ENCODE measurements at regions not wholly inside any gene's neighbourhood (a gene's known extent, or its start where the extent isn't known, plus 50 kb on each side); places are given as distances from the start of the nearest gene placed in this dataset.

DNA sequence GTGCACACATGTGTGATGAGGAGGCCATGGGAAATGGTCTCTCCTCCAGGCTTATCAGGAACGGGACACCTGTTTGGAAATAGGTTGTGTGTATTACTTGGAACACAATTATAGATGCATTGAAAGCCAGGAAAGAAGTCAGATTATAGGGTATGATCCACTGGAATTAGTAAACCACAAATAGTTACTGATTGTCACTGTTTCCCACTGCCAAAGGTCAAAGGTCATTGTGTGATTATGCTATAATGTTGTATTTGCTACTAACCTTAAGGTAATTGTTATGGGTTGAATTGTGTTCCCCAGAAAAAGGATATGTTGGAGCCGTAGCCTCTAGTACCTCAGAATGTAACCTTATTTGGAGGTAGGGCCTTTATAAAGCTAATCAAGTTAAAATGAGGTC lies 129.9 kb upstream of the FBXO33 start:
- intact Hi-C loops (cut with micrococcal nuclease; ENCODE audit: unreplicated experiment) = no loop called here
- TF ChIP-seq TCF7L2 (IDR thresholded peaks at IDR 0.05; ENCODE audit: low read depth, low read length) = no peak
- TF ChIP-seq POLR2AphosphoS5 (IDR thresholded peaks at IDR 0.05; ENCODE audit: low read depth, low read length) = no peak
- no peak for TF ChIP-seq SIN3A (IDR thresholded peaks at IDR 0.05; ENCODE audit: borderline replicate concordance, insufficient read depth, low read depth, low read length)
- TF ChIP-seq, protein P1, sequence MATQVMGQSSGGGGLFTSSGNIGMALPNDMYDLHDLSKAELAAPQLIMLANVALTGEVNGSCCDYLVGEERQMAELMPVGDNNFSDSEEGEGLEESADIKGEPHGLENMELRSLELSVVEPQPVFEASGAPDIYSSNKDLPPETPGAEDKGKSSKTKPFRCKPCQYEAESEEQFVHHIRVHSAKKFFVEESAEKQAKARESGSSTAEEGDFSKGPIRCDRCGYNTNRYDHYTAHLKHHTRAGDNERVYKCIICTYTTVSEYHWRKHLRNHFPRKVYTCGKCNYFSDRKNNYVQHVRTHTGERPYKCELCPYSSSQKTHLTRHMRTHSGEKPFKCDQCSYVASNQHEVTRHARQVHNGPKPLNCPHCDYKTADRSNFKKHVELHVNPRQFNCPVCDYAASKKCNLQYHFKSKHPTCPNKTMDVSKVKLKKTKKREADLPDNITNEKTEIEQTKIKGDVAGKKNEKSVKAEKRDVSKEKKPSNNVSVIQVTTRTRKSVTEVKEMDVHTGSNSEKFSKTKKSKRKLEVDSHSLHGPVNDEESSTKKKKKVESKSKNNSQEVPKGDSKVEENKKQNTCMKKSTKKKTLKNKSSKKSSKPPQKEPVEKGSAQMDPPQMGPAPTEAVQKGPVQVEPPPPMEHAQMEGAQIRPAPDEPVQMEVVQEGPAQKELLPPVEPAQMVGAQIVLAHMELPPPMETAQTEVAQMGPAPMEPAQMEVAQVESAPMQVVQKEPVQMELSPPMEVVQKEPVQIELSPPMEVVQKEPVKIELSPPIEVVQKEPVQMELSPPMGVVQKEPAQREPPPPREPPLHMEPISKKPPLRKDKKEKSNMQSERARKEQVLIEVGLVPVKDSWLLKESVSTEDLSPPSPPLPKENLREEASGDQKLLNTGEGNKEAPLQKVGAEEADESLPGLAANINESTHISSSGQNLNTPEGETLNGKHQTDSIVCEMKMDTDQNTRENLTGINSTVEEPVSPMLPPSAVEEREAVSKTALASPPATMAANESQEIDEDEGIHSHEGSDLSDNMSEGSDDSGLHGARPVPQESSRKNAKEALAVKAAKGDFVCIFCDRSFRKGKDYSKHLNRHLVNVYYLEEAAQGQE (IDR thresholded peaks at IDR 0.05; ENCODE audit: insufficient read depth in 1 of 2, low read depth in 2 of 2, low read length in 1 of 2) = no peak
- no peak for TF ChIP-seq CTCF (IDR thresholded peaks at IDR 0.05)
- DNase-seq (ENCODE audit: low read depth, low spot score) = no peak
- Histone ChIP-seq H3K27me3 (ENCODE audit: control insufficient read depth, insufficient read depth, low read length) (no peaks in the 10 kb centered on the region), H3K36me3 (ENCODE audit: control insufficient read depth, insufficient read depth, low read length) (no peaks in the 10 kb centered on the region), H3K4me3 (ENCODE audit: low read depth in 2 of 2, low read length in 2 of 2) (no peak overlapping the region), H3K9me3 (ENCODE audit: control insufficient read depth, insufficient read depth, low read depth, low read length) (no peaks in the 10 kb centered on the region; the same call in 1 of the 2 replicates), H3K27ac (ENCODE audit: low read length) (no peak overlapping the region), H3K4me1 (ENCODE audit: control insufficient read depth, insufficient read depth, low read length) (no peaks in the 10 kb centered on the region)
- POLR2A ChIA-PET = no interaction called here
- ATAC-seq = no peak
- in situ Hi-C loops (cut with HindIII; ENCODE audit: low pct_unique_long_range_greater_than_20kb, low sequenced_read_pairs) = no loop called here
- CTCF ChIA-PET = no interaction called here
- BruUV-seq (replicated peaks) = no TSS peak

DNA sequence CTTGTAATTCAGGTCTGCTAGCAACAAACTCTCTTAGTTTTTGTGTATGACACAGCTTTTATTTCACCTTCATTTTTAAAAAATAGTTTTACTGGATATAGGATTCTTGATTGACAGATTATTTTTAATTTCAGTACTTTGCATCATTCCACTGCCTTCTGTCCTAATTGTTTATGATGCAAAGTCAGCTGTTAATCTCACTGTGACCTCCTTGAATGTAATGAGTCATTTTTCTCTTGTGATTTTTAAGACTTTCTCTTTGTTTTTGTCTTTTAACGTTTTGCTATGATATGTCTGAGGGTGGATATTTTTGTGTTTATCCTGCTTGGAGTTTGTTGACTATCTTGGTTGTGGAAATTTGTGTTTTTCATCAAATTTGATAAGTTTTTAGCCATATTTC lies 126.3 kb upstream of the FBXO33 start:
- TF ChIP-seq POLR2AphosphoS5 (IDR thresholded peaks at IDR 0.05; ENCODE audit: low read depth, low read length) = no peak
- TF ChIP-seq SIN3A (IDR thresholded peaks at IDR 0.05; ENCODE audit: borderline replicate concordance, insufficient read depth, low read depth, low read length) = no peak
- no peak for TF ChIP-seq CTCF (IDR thresholded peaks at IDR 0.05)
- TF ChIP-seq TCF7L2 (IDR thresholded peaks at IDR 0.05; ENCODE audit: low read depth, low read length) = no peak
- TF ChIP-seq, protein P1 (IDR thresholded peaks at IDR 0.05; ENCODE audit: insufficient read depth in 1 of 2, low read depth in 2 of 2, low read length in 1 of 2) = no peak
- CTCF ChIA-PET = no interaction called here
- H3K4me1 ChIP-seq (ENCODE audit: control insufficient read depth, insufficient read depth, low read length) = no peaks in the 10 kb centered on the region
- H3K27ac ChIP-seq (ENCODE audit: low read length) = no peak overlapping the region
- no peak overlapping the region for H3K4me3 ChIP-seq (ENCODE audit: low read depth in 2 of 2, low read length in 2 of 2)
- H3K9me3 ChIP-seq (ENCODE audit: control insufficient read depth, insufficient read depth, low read depth, low read length) = no peaks in the 10 kb centered on the region; the same call in 1 of the 2 replicates
- H3K36me3 ChIP-seq (ENCODE audit: control insufficient read depth, insufficient read depth, low read length) = no peaks in the 10 kb centered on the region
- POLR2A ChIA-PET = no interaction called here
- in situ Hi-C loops (cut with HindIII; ENCODE audit: low pct_unique_long_range_greater_than_20kb, low sequenced_read_pairs) (no loop called here), intact Hi-C loops (cut with micrococcal nuclease; ENCODE audit: unreplicated experiment) (no loop called here)
- no peak for DNase-seq (ENCODE audit: low read depth, low spot score)
- H3K27me3 ChIP-seq (ENCODE audit: control insufficient read depth, insufficient read depth, low read length) = no peaks in the 10 kb centered on the region
- no peak for ATAC-seq
- BruUV-seq (replicated peaks) = no TSS peak

Data from Panc1 (cell line).